Glomerular visceral epithelial cell (primary cell): ENCODE measurements at regions not wholly inside any gene's neighbourhood (a gene's known extent, or its start where the extent isn't known, plus 50 kb on each side); places are given as distances from the start of the nearest gene placed in this dataset.

Source experiments
- DNase-seq: peaks from one replicate; pipeline ENCODE4 v3.0.0-alpha.2; 2016; ENCODE audit errors: extremely low spot score

GRCh38 chr7:42373285-42373684 is 136.3 kb upstream of the GLI3 start:
- no peak for DNase-seq

GRCh38 chr7:42372479-42372878 is 135.5 kb upstream of the GLI3 start:
- DNase-seq, result no peak

- DNase-seq, result no peak
These were observed 122.9 kb upstream of the GLI3 start for GRCh38 chr7:42359946-42360345.

- DNase-seq, result no peak
These were observed 114.4 kb upstream of the GLI3 start for GRCh38 chr7:42351316-42351935.

GRCh38 chr7:42350801-42351200 is 113.8 kb upstream of the GLI3 start:
- no peak for DNase-seq

- no peak for DNase-seq
These were observed 111.6 kb upstream of the GLI3 start for GRCh38 chr7:42348631-42349030.

DNA sequence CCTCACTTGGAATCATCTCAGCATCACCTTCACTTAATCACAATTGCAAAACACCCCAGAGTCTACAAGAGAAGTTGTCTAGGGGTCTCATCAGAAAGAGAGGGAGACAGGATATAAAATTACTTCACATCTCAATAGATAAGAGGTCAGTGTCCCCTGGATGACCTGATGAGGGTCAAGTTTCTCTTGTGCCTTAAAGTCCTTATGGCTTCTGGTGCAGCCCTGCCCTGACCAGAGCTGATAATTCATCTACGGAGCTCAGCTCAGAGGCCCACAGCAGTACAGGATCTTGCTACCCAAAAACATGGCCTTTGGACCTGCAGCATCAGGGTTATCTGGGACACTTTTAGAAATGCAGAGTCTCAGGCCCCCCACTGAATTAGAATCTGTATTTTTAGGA is 111.1 kb upstream of the GLI3 start:
- DNase-seq, result no peak

DNA sequence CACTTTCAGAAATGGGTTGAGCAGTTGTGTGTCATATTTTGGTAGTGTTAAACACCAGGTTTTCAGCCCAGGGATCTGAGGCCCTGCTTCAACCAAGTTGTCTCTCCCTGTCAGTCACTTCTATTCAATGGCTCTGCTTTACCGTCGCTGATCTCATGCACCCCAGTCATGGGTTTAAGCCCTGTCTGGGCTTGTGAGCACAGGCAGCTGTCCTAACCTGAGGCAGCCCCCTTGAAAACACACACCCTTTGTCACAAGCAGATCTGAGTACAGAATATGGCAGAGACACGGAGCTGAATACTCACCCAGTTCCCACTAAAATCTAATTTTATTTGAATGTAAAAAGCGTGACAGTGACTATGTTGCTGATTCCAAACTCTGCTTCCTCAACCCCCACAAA is 110.6 kb upstream of the GLI3 start:
- DNase-seq, result no peak

DNA sequence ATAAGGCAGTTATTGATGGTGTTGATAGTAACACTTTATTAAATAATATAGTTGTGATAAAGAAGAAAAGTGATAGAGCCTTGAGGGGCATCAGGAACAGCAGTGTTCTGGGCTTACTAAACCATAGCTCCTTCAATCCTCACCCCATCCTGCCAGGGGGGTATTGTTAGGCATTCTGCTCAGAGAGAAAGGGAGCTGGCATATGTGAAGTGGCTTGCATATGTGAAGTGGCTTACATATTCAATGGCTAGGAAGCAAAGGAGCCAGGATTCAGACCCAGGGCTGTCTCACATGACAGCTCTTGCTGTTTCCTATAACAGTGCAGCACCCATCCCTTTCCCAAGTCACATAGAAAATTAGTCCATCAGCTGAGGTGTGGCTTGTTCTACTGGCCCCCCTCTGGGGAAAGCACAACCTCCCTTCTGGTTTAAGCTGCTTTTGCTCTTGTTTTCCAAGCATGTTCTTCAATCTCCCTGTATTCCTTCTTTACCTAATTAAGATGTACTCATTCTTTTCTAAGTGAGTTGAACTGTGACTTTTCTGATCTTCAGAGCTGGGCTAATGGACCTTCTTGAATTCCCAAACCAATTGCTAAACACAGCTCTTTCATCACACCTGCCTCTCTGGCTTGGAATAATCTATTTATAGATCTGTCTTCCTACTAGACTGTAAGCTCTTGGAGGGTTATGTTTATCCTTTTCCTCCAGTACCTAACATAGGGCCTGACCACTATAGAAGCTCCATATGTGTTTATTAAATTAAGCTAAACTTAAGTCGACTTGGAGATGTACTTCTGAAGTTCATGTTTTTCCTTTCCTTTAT is 108.7 kb upstream of the GLI3 start:
- DNase-seq, result no peak

- DNase-seq, result no peak
These were observed 107.3 kb upstream of the GLI3 start for GRCh38 chr7:42344198-42344755.

GRCh38 chr7:42342381-42342780 is 105.4 kb upstream of the GLI3 start:
- DNase-seq, result no peak

GRCh38 chr7:42340436-42340835 is 103.4 kb upstream of the GLI3 start:
- no peak for DNase-seq

DNA sequence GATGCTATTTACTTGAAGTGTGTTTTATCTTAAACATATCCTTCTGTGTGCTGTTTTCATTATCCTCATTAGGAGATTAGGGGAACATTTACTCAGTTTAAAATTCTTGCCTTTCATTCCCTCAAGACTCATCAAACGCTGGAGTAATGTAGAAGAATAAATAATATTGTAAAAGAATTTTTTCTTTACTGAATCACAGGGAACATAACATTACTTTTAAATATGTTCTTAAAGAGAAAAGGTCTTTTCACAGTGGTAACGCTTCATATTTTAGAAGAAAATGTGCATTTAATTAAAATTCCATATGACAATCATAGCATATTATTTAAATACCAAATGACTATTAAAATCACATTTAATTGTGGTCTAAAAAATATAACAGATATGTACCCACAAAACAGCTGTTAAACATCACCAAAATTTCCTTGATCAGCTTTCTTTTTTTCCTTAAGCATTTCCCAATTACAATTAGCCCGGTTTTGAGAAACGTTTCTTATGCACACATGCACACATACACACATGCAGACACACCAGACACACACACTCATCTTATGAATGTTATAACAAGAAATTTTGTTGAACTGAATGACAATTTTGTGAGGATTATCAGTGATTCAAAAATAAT is 102.0 kb upstream of the GLI3 start:
- no peak for DNase-seq

DNA sequence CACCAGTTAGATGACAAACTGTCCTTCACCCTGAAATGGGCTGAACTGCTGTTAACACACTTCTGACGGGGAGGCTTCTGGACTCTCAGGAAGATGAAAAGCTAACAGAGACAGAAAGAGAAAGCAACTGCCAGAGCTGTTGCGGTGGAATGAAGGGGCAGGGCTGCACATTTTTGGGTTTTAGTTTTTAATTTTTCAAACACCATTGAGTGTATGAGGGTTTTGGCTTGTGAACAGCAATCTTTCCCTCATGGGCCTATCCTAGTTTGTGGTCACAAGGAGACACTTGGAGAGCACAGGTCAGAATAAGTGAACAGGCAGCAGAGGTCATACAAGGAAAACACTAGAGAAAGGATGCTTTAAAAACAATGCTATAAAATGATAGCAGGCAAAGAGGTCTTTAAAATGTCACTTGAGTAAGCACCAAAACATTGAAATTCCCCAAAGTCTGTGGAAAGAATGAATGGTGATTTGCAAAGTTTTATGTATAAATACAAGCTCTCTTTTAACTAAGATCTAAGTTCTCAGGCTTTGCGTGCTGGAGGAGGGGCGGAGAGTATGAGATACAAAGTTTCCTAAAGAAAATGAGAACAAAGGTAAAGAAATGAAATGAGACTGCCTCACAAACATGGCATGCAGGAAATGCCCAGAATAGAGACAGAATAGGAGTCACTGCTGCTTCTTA is 101.4 kb upstream of the GLI3 start:
- no peak for DNase-seq

- DNase-seq, result no peak
These were observed 100.4 kb upstream of the GLI3 start for GRCh38 chr7:42337225-42337905.

- no peak for DNase-seq
These were observed 95.7 kb upstream of the GLI3 start for GRCh38 chr7:42332605-42333222.

- DNase-seq, result no peak
These were observed 82.6 kb upstream of the GLI3 start for GRCh38 chr7:42319631-42320030.

- DNase-seq, result peak; percentile 1
These were observed 78.6 kb upstream of the GLI3 start for GRCh38 chr7:42315631-42316030.

DNA sequence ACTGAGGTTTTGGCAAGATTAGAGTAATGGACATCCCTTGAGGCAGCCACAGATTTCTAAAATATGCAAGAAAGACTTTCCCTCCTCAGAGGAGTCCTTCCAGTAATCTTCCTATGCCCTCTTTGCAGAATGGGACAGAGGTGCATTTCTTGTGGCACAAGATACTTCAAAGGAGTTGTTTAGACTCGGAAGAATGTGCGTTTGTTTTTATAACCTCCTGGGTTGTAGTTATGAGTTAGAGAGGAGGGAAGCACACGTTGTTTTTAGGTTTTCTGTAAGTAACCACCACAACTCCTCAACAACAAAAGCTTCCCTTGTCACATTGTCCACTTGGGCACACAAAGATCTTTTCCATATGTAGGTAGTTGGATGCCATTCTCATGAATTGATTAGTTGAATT is 78.1 kb upstream of the GLI3 start:
- no peak for DNase-seq

DNA sequence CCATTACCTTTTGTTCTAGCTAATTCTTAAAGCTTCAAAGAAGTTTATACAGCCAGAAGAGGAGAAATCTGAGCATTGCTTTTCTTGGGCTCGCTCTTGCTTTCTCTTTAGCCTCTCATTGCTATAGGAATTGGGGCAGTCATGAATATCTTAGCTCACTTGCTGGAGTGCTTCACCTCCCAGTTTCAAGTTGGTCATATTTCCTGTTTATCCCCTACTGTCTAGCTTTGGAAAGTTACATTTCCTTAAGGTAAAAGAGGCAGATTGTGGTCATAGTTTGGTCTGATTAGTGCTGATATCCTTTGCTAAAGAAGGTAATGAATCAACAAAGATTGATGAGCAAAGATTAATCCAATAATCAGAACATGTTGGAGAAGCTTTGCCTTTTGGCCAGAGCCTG is 77.7 kb upstream of the GLI3 start:
- no peak for DNase-seq

- no peak for DNase-seq
These were observed 74.2 kb upstream of the GLI3 start for GRCh38 chr7:42311195-42311594.
